D721Med (cell line): ENCODE measurements at regions not wholly inside any gene's neighbourhood (a gene's known extent, or its start where the extent isn't known, plus 50 kb on each side); places are given as distances from the start of the nearest gene placed in this dataset.

ENCODE experiments used
- DNase-seq: peaks from one replicate; pipeline ENCODE4 v3.0.0; 2011; ENCODE audit warnings: low spot score; ENCODE audit not compliant: insufficient read length
- FAIRE-seq: peaks from 2 replicates; lab custom pipeline; 2011; peaks lifted over from hg19 to GRCh38; lab: Jason Lieb, UNC
- CTCF ChIP-seq: IDR thresholded peaks from 2 replicates; pipeline ENCODE4 v1.5.1; 2012; ENCODE audit warnings: mild to moderate bottlenecking, control low read depth; ENCODE audit not compliant: insufficient read depth; ENCODE audit errors: missing control alignments

- no peak for TF ChIP-seq CTCF
- DNase-seq (no peak), FAIRE-seq (no peak)
Measured at GRCh38 chr6:15114061-15114460, 131.8 kb upstream of the JARID2 start.

- FAIRE-seq (no peak), DNase-seq (no peak)
- no peak for TF ChIP-seq CTCF
Measured at GRCh38 chr6:15116889-15117288, 129.0 kb upstream of the JARID2 start.

- no peak for TF ChIP-seq CTCF
- DNase-seq (no peak), FAIRE-seq (no peak)
Measured at GRCh38 chr6:15121443-15121842, 124.4 kb upstream of the JARID2 start.

- FAIRE-seq (no peak), DNase-seq (no peak)
- no peak for TF ChIP-seq CTCF
Measured at GRCh38 chr6:15121977-15122550, 123.8 kb upstream of the JARID2 start.

GRCh38 chr6:15129887-15130286 lies 116.0 kb upstream of the JARID2 start:
- TF ChIP-seq CTCF = no peak
- no peak for FAIRE-seq
- no peak for DNase-seq

- DNase-seq (no peak), FAIRE-seq (no peak)
- no peak for TF ChIP-seq CTCF
Measured at GRCh38 chr6:15131234-15131633, 114.6 kb upstream of the JARID2 start.

- DNase-seq (no peak), FAIRE-seq (no peak)
- TF ChIP-seq CTCF = no peak
Measured at GRCh38 chr6:15131651-15132061, 114.2 kb upstream of the JARID2 start.
